IMR-90 (cell line): ENCODE measurements at regions not wholly inside any gene's neighbourhood (a gene's known extent, or its start where the extent isn't known, plus 50 kb on each side); places are given as distances from the start of the nearest gene placed in this dataset.

ENCODE experiments used
- ATAC-seq: fragments of 200-7000 bp; cut with Tn5 transposase; 2 replicates; pipeline ENCODE4 v1.9.1; 2020; ENCODE audit warnings: low read depth, mild to moderate bottlenecking, moderate library complexity
- BruUV-seq: library from RNA; stranded (reverse); fragments of 400-500 nt; replicated peaks from 2 replicates; lab custom pipeline; 2021; lab: Mats Ljungman, UMichigan
- CTCF ChIA-PET: fragments of 300-600 bp; formaldehyde crosslinking; extraction: SDS; loops from one replicate; lab custom pipeline; 2021; ENCODE audit warnings: antibody characterized with exemption; lab: Yijun Ruan, JAX
- POLR2A ChIA-PET: fragments of 300-600 bp; sonication (Branson Sonifier 250); formaldehyde crosslinking; loops from one replicate; lab custom pipeline; 2022; ENCODE audit warnings: antibody characterized with exemption; ENCODE audit not compliant: unreplicated experiment; lab: Charles Lee
- DNase-seq: peaks from one replicate; pipeline ENCODE4 v3.0.0; 2013
- H2AFZ ChIP-seq: replicated peaks from 2 replicates; pipeline ENCODE3; 2013; ENCODE audit warnings: low read length, mild to moderate bottlenecking; ENCODE audit not compliant: poor library complexity
- H2AK5ac ChIP-seq: 2 replicates; pipeline ENCODE4 v1.6.1; 2013; ENCODE audit warnings: low read depth, low read length, inconsistent platforms
- H2AK9ac ChIP-seq: replicated peaks from 2 replicates; pipeline ENCODE3; 2013; ENCODE audit warnings: mild to moderate bottlenecking, low read depth, low read length, moderate library complexity; ENCODE audit not compliant: poor library complexity
- H2BK120ac ChIP-seq: 2 replicates; pipeline ENCODE4 v1.6.1; 2013; ENCODE audit warnings: low read depth, low read length, inconsistent platforms
- H2BK15ac ChIP-seq: 3 replicates; pipeline ENCODE4 v1.6.1; 2013; ENCODE audit warnings: low read depth, low read length, inconsistent platforms
- H2BK20ac ChIP-seq: 2 replicates; pipeline ENCODE4 v1.6.1; 2013; ENCODE audit warnings: low read depth, mild to moderate bottlenecking, inconsistent platforms, low read length, moderate library complexity
- H2BK5ac ChIP-seq: 2 replicates; pipeline ENCODE4 v1.6.1; 2013; ENCODE audit warnings: mild to moderate bottlenecking, low read depth, low read length, inconsistent platforms; ENCODE audit not compliant: poor library complexity, severe bottlenecking
- H3K14ac ChIP-seq: replicated peaks from 2 replicates; pipeline ENCODE4 v1.6.1; 2013; ENCODE audit warnings: low read depth, low read length, inconsistent platforms
- H3K18ac ChIP-seq: 2 replicates; pipeline ENCODE4 v1.6.1; 2013; ENCODE audit warnings: low read depth, low read length, control low read depth
- H3K23ac ChIP-seq: 2 replicates; pipeline ENCODE4 v1.6.1; 2013; ENCODE audit warnings: low read depth, low read length, inconsistent platforms
- H3K27ac ChIP-seq: 2 replicates; pipeline ENCODE4 v1.5.1; 2013; ENCODE audit warnings: mild to moderate bottlenecking, control low read depth, low read length; ENCODE audit not compliant: insufficient read depth
- H3K27me3 ChIP-seq: 2 replicates; pipeline ENCODE4 v1.6.1; 2013; ENCODE audit warnings: low read length; ENCODE audit not compliant: control insufficient read depth, insufficient read depth
- H3K36me3 ChIP-seq: 2 replicates; pipeline ENCODE4 v1.6.1; 2013; ENCODE audit warnings: low read length, mixed read lengths; ENCODE audit not compliant: control insufficient read depth, insufficient read depth
- H3K4ac ChIP-seq: 2 replicates; pipeline ENCODE4 v1.6.1; 2013; ENCODE audit warnings: low read depth, low read length, inconsistent platforms
- H3K4me1 ChIP-seq: 2 replicates; pipeline ENCODE4 v1.6.1; 2013; ENCODE audit warnings: low read length, mixed read lengths; ENCODE audit not compliant: control insufficient read depth, insufficient read depth
- H3K4me2 ChIP-seq: 2 replicates; pipeline ENCODE4 v1.6.1; 2013; ENCODE audit warnings: low read depth, mild to moderate bottlenecking, control low read depth, low read length, moderate library complexity
- H3K4me3 ChIP-seq: 2 replicates; pipeline ENCODE4 v1.5.1; 2013; ENCODE audit warnings: low read depth, mild to moderate bottlenecking, control low read depth, low read length, moderate library complexity; ENCODE audit not compliant: insufficient read depth
- H3K56ac ChIP-seq: 2 replicates; pipeline ENCODE4 v1.6.1; 2013; ENCODE audit warnings: low read length, inconsistent platforms; ENCODE audit not compliant: insufficient read depth; ENCODE audit errors: extremely low read depth
- H3K79me1 ChIP-seq, 2 experiments: 2 replicates each; pipeline ENCODE4 v1.6.1; 2013; ENCODE audit warnings: low read length in 2 of 2, inconsistent platforms in 1 of 2, low read depth in 1 of 2
- H3K9ac ChIP-seq: 2 replicates; pipeline ENCODE4 v1.6.1; 2013; ENCODE audit warnings: low read depth, low read length, control low read depth
- H3K9me1 ChIP-seq: 2 replicates; pipeline ENCODE4 v1.6.1; 2013; ENCODE audit warnings: low read length, inconsistent platforms; ENCODE audit not compliant: insufficient read depth
- H3K9me3 ChIP-seq: 2 replicates; pipeline ENCODE4 v1.6.1; 2013; ENCODE audit warnings: low read length; ENCODE audit not compliant: control insufficient read depth, insufficient read depth
- H4K20me1 ChIP-seq: 2 replicates; pipeline ENCODE4 v1.6.1; 2013; ENCODE audit warnings: low read length, inconsistent platforms; ENCODE audit not compliant: insufficient read depth
- H4K5ac ChIP-seq: 2 replicates; pipeline ENCODE4 v1.6.1; 2013; ENCODE audit warnings: mild to moderate bottlenecking, low read depth, low read length, control low read depth
- H4K8ac ChIP-seq, 2 experiments: 2 replicates each; pipeline ENCODE4 v1.6.1; 2013; ENCODE audit warnings: low read depth in 2 of 2, low read length in 2 of 2, control low read depth in 1 of 2, inconsistent platforms in 1 of 2
- H4K91ac ChIP-seq: 2 replicates; pipeline ENCODE4 v1.6.1; 2013; ENCODE audit warnings: low read depth, low read length, inconsistent platforms; ENCODE audit not compliant: insufficient read depth
- MAFK ChIP-seq: IDR thresholded peaks from 2 replicates; pipeline ENCODE4 v1.6.1; 2012; ENCODE audit warnings: low read depth, low read length, improper control_type of control experiment
- WGBS, 2 experiments: methylation state at CpG; one replicate each; pipeline versions ENCODE4 v1.1.5 to v1.1.7; 2013; ENCODE audit warnings: missing lambda C conversion rate in 2 of 2; ENCODE audit not compliant: insufficient read length in 1 of 2; ENCODE audit errors: extremely low coverage in 2 of 2; 5-methylcytosine and 5-hydroxymethylcytosine counted together
- dilution Hi-C: fragments of 300-500 bp; cut with HindIII; formaldehyde crosslinking; loops from one replicate; pipeline ENCODE4 v1.14.3; 2018; ENCODE audit warnings: low sequenced_read_pairs; ENCODE audit not compliant: unreplicated experiment
- in situ Hi-C: fragments of 300-500 bp; cut with MboI; formaldehyde crosslinking; loops from 3 replicates; pipeline ENCODE4 v1.14.3; 2019; ENCODE audit warnings: low sequenced_read_pairs, inconsistent platforms, mixed read lengths
- intact Hi-C: fragments of 100-400 bp; cut with micrococcal nuclease; formaldehyde crosslinking; loops from 2 replicates; pipeline ENCODE4 v1.10.0; 2022

- H3K36me3 ChIP-seq, result no peaks in the 10 kb centered on the region
- no peak overlapping the region for H3K4ac ChIP-seq
- H3K9ac ChIP-seq, result no peak overlapping the region
- H3K14ac ChIP-seq, result no peak overlapping the region
- dilution Hi-C loops (no loop called here), intact Hi-C loops (no loop called here), in situ Hi-C loops (no loop called here)
- ChIA-PET CTCF (no interaction called here), POLR2A (no interaction called here)
- no peaks in the 10 kb centered on the region; the same call in 1 of the 2 replicates for H3K9me3 ChIP-seq
- no peak overlapping the region for H2BK15ac ChIP-seq
- BruUV-seq, result no TSS peak
- no peak overlapping the region for H3K4me2 ChIP-seq
- no peak overlapping the region for H3K18ac ChIP-seq
- WGBS, 2 experiments, result no CpG with 5 or more reads among the region's 3 CpGs
- H2AK5ac ChIP-seq, result no peak overlapping the region
- H3K23ac ChIP-seq, result no peak overlapping the region
- H4K20me1 ChIP-seq, result no peaks in the 10 kb centered on the region
- DNase-seq (no peak), ATAC-seq (no peak)
- H3K4me3 ChIP-seq, result no peak overlapping the region
- H2BK5ac ChIP-seq, result no peak overlapping the region
- H4K8ac ChIP-seq, result 0 out of 4 replicates have a peak overlapping the region, but pooled peaks of 1 of the 2 experiments have one; percentile 48
- H3K9me1 ChIP-seq, result no peaks in the 10 kb centered on the region
- H2BK120ac ChIP-seq, result no peak overlapping the region
- H3K4me1 ChIP-seq, result peaks cover 7% of the 10 kb centered on the region
- no peak overlapping the region; the same call in 1 of the 2 replicates for H3K27ac ChIP-seq
- H3K79me1 ChIP-seq, result no peaks in the 10 kb centered on the region
- no peak overlapping the region for H2BK20ac ChIP-seq
- no peak overlapping the region for H4K5ac ChIP-seq
- no peaks in the 10 kb centered on the region for H3K27me3 ChIP-seq
- H2AK9ac ChIP-seq, result no peak overlapping the region
- H4K91ac ChIP-seq, result peak overlapping the region; percentile 31; the same call in 1 of the 2 replicates
- H3K56ac ChIP-seq, result no peak overlapping the region
- TF ChIP-seq MAFK, result no peak
- no peak overlapping the region for H2AFZ ChIP-seq
These were observed 745.7 kb downstream of the RFPL4B start for GRCh38 chr6:113092795-113093194.
